GM11168 (cell line): ENCODE measurements at regions not wholly inside any gene's neighbourhood (a gene's known extent, or its start where the extent isn't known, plus 50 kb on each side); places are given as distances from the start of the nearest gene placed in this dataset.

Experiments
- in situ Hi-C: fragments of 300-500 bp; cut with MboI; formaldehyde crosslinking; loops from one replicate; pipeline ENCODE4 v1.12.0; 2022; ENCODE audit warnings: low sequenced_read_pairs; ENCODE audit not compliant: unreplicated experiment

- in situ Hi-C loops = loop anchor here (10.0 kb wide), 1 partner anchor 190 kb away; no protein-coding TSS in a partner anchor
Measured at GRCh38 chr13:46964789-46965527, 68.1 kb upstream of the HTR2A start.

- in situ Hi-C loops = loop anchor here (10.0 kb wide), 1 partner anchor 191 kb away; no protein-coding TSS in a partner anchor
Measured at GRCh38 chr13:46963904-46964303, 67.1 kb upstream of the HTR2A start.

GRCh38 chr13:46962281-46962941 lies 65.6 kb upstream of the HTR2A start:
- in situ Hi-C loops = loop anchor here (10.0 kb wide), 1 partner anchor 192 kb away; no protein-coding TSS in a partner anchor

- in situ Hi-C loops = loop anchor here (10.0 kb wide), 1 partner anchor 193 kb away; no protein-coding TSS in a partner anchor
Measured at GRCh38 chr13:46961719-46962118, 64.9 kb upstream of the HTR2A start.

GRCh38 chr13:46953941-46954340 lies 57.1 kb upstream of the HTR2A start:
- in situ Hi-C loops = no loop called here

- in situ Hi-C loops = no loop called here
Measured at GRCh38 chr13:46953331-46953730, 56.5 kb upstream of the HTR2A start.

GRCh38 chr13:46951516-46951915 lies 54.7 kb upstream of the HTR2A start:
- in situ Hi-C loops = no loop called here

- in situ Hi-C loops = no loop called here
Measured at GRCh38 chr13:46949211-46949610, 52.4 kb upstream of the HTR2A start.

- in situ Hi-C loops = no loop called here
Measured at GRCh38 chr13:46948338-46948737, 51.5 kb upstream of the HTR2A start.

- in situ Hi-C loops = no loop called here
Measured at GRCh38 chr13:46947425-46948191, 50.8 kb upstream of the HTR2A start.
